Hypothalamus (tissue), 51 donors: ENCODE measurements at regions not wholly inside any gene's neighbourhood (a gene's known extent, or its start where the extent isn't known, plus 50 kb on each side); places are given as distances from the start of the nearest gene placed in this dataset.

Experiments used
- DNase-seq, 51 donors: peaks; one replicate each; lab custom pipeline; 2025; lab: John Stamatoyannopoulos, UW

DNA sequence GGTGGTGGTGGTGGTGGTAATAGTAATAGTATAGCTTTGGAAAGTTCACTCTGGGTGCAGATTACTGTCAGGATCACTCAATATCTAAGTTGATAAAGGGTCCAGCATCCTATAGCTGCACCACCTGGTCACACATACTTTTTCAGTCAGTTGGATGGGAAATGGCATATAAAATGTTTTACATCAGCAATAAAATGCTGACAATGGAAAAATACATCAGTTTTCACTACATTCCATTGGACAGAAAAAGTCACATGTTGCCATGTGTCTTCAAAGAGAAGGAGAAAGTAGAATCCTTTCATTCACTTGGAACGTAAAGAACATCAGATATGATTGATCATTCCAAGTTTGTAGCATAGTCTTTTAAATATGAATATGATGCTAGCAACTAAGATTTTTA lies 481.4 kb downstream of the SLITRK6 start:
- DNase-seq = no peak

DNA sequence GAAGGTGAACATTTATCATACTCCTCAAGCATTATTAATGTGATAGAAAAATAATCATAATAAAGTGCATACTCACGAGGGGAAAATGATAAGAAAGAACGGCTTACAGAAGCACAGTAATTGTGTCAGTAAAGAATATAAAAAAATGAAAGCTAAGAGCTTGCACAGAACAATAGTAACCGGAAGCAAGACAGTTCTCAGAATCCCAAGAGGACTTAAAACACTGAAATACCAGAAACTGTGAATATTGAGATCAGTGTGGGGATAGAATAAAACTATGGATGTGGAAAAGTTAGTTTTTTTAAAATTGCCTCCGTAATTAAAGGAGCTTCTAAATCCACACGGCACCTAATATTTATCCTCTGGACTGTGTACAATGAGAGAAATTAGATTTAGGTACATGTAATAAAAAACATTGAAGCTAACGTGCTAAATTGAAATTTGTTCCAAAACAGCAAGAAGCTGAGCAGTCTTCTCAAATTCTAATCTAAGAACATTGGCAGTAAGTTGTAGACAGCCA lies 482.7 kb downstream of the SLITRK6 start:
- DNase-seq = no peak

DNA sequence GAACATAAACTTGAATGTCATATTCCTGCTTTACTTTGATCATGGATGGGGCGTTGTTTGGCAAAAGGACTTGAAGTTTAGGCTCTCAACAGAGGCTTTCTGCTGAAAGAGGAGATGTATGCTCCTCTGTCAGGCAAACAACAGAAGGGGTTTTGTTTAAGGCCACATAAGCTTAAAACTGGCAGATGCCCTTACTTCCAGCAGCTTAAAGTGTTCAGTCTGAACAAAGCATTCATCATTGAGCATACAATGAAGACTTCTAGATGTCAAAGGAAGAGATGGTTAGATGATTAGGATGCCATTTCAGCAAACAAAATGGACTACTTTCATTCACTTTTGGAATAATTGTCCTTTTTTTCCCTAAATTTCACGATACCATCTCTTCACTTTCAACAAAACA lies 484.5 kb downstream of the SLITRK6 start:
- DNase-seq = peak in 4 of 51 donors; percentile 1 to 52 (median 28)

DNA sequence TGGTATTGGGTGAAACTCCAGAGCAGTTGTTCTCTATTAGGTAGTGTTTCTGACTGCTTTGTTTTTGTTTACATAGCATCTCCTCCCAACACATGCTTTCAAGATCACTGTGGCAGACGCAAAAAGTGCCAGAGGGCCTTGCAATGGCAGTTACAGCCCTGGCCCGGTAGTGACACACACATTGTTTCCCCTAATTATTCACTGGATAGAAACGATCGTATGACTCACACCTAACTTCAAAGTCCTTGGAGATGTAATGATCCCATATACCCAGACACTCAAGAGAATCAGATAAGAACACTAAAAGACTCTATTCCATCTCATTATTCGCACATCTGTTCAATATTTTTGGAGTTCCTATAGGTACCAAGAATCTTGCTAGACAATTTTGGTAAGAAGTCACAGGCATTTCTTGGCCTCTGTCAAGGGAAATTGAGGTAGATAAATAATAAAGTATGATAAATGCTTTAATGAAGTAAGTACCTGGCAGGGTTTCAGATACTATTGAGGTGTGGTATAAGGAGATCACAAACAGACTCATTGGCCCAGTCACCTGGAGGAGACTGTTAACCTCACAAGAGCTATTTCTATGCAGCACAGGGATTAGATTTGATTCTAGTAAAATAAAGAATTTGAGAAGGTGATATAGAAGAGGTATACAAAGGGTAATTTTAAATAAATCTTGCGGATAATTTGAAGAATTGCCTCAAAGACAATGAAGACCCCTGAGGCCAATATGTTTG lies 485.3 kb downstream of the SLITRK6 start:
- no peak for DNase-seq

DNA sequence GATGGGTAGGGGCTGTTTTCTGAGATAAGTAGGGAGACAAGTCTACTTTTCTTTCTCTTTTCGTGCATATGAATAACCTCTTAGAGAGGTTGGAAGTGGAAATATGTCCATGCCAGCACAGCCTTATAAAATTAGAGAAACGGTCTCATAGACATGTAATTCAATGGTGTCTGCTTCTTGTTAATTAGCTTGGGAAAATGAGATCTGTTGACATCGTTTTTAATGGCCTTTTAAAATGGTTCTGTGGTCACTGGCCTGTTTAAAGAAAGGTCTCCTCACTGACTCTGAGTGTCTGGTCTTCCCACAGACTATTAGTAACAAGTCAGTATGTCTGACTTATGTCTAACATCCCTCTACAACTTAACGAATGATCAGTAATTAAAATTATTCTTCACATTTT lies 487.1 kb downstream of the SLITRK6 start:
- no peak for DNase-seq

DNA sequence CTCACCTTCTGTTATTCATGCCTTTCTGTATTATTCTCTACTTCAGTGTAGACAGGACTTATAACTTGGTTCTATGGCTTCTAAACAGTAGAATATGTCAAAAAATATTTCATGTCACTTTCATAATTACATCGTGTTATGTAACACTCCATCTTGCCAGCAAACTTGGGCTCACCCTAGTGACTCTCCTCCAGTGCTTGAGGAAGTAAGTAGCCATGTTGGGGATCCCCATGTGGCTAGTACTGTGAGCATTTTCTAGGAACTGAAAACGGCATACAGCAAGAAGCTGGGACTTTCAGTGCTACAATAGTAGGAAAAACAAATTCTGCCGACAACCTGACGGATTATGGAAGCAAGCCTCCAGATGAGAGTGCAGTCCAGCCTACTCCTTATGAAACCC lies 495.6 kb downstream of the SLITRK6 start:
- DNase-seq = no peak

DNA sequence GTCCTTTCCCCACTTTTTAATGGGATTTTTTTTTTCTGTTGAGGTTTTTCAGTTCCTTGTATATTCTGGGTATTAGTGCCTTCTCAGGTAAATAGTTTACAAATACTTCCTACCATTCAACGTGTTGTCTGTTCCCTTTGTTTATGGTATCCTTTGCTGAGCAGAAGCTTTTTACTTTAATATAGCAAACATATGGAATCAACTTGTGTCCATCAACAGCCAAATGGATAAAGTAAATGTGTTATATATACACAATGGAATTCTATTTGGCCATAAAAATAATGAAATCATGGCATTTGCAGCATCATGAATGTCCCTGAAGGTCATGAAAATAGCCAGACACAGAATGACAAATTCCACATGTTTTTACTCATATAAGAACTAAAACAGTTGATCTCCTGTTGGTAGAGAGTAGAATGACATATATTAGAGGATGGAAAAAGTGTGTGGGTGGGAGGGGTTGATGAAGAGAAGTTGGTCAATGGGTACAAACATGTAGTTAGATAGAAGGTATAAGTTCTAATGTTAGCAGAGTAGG lies 500.8 kb downstream of the SLITRK6 start:
- no peak for DNase-seq

DNA sequence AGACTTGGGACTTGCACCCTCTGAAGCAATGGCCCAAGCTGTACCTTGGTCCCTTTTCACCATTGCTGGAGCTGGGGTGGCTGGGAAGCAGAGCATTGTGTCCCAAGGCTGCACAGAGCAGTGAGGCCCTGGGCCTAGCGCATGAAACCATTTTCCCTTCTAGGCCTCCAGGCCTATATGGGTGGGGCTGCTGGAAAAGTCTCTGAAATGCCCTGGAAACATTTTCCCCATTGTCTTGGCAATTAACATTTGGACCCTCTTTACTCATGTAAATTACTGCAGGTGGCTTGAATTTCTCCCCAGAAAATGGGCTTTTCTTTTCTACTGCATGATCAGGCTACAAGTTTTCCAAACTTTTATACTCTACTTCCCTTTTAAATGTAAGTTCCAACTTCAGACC lies 510.5 kb downstream of the SLITRK6 start:
- DNase-seq = no peak

DNA sequence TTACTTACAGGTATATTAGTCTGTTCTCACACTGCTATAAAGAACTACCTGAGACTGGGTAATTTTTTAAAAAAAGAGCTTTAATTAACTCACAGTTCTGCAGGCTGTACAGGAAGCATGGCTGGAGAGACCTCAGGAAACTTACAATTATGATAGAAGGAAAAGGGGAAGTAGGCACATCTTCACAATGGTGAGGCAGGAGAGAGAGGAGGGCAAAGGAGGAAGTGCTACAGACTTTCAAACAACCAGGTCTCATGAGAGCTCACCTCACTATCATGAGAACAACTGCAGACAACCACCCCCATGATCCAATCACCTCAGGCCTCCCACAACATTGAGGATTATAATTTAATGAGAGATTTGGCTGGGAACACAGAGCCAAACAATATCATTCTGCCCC lies 511.7 kb downstream of the SLITRK6 start:
- DNase-seq = no peak

DNA sequence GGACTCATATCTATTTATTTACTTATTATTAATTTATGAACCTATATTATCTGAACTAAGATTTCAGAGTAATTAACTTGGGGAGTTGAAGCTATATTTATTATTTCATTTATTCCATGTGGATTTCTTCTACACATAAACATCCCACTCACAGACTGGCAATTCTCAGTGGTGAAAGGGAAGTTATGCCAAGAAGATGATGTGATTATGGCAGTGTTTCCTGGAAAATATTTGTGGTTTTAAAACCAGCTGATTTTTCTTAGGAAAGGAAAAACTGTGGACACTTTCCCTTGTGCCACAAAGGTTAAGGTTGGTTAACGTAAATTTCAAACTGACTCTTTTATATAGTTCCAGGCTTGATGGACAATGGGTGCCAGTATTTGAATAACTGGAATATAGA lies 513.1 kb downstream of the SLITRK6 start:
- DNase-seq = no peak

DNA sequence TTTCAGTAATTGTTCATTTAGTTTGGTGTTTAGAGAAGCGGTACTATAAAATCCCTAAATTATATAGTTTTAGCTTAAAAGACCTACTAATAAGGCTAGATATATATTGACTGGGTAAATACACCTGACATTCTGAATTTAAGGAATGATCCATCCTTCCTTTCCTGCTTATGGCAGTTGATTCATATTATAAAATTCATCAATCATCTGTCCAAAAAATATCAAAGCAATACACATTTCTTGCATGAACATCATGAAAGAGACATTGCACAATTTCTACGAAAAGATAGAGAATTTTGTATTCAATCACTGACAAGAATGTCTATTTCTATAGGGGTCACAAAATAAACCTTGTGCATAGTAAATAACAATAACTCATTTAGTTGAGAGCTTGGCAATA lies 514.9 kb downstream of the SLITRK6 start:
- no peak for DNase-seq

DNA sequence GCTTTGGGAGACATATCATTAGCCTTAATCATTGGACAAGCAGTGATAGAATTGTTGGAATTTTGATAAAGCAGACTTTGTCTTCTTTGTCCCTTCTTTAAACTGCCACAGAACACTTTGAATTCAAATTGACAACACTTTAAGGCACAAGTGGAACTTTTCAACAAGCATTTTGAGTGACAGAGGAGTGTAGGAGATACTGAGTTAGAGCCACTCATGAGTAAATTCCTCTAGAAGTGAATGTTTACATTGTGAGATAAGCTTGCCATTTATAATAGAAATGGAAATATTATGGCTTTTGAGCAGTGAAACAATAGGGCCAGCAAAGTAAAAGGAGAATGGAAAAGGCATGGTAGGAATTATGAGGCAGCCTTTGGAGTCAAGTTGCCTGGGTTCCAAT lies 515.8 kb downstream of the SLITRK6 start:
- DNase-seq = no peak

DNA sequence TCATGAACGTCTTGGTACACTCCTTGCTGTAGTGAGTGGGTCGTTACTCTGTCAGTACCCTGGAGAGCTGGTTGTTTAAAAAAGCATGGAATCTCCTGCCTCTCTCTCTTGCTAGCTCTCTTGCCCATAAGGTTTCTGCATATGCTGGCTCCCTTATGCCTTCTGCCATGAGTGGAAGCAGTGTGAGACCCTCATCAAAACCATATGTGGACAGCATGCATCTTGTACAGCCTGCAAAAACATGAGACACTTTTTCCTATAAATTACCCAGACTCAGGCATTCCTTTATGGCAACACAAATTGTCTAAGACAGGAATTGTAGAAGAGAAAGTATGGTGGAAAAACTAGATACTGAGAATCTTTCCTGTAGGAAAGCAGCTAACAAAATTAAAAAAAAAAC lies 516.3 kb downstream of the SLITRK6 start:
- no peak for DNase-seq

DNA sequence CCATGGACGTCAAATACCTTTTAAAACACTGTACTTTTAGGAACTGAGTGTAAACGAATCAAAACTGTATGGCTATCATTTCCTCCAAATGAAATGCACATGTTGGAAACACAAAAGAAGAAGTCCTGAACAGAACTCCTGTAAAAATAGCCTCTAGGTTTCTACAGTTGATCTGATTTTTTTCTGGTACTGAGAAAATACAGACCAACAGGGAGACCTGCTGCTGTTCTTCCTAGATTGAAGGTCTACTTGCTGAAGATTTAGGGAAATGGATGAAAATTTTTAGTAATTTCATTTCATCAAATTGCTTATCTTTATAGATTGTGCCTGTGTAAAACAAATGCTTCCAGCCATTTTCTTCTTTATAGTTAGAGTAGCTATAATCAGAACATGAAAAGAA lies 520.4 kb downstream of the SLITRK6 start:
- DNase-seq = no peak

DNA sequence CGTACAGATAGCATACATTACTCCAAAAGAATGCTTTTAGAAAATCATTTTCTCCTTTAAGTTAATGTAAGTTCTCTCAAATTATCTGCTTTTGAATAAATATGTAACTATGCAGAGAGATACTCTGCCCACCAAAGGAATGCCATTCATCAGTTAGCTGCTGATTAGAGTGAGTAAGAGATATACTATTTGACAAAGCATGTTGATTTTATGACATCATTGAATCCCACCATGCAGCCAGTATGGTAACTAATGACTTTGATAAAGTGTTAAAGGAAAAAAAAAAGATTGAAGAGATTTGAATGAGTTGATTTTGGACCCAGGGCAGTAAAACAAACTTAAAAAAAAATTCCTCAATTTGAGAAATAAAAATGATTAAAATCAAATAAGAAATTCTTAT lies 521.5 kb downstream of the SLITRK6 start:
- no peak for DNase-seq

DNA sequence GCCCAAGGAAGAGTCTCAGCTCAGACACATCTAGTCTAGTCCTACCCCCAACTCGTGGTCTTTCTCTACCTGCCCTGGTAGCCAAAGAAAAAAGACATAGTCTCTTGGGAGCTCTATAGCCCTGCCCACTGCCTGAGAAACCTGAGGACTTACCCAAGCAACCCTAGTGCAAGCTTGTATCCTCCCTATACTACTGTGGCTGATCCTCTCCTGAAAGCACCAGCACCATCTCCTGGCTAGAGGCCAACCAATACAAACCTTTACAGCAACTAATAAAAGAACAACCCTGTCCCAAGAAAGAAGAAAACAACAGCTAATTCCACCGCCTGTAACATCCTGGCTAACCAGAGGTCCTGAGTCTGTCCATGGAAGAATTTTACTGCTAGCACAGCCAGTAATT lies 532.4 kb downstream of the SLITRK6 start:
- no peak for DNase-seq

DNA sequence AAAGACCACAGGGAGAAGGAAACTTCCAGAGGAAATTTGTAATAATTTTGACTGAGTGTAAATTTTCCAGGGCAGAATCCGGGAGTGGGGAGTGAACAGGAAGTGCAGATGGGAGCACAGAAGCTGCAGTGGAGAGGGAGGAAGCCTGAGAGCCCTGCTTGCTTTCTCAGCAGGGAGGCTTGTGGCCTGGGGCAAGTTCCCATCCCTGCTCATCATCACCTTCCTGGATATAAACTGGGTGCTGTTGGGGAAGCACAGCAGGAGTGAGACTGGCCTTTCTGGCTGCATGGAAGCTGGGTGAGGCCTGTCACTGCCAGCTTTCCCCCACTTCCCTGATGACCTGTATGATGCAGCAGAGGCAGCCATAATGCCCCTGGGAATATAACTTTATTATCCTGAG lies 532.9 kb downstream of the SLITRK6 start:
- DNase-seq = peak in 1 of 51 donors; percentile 1

DNA sequence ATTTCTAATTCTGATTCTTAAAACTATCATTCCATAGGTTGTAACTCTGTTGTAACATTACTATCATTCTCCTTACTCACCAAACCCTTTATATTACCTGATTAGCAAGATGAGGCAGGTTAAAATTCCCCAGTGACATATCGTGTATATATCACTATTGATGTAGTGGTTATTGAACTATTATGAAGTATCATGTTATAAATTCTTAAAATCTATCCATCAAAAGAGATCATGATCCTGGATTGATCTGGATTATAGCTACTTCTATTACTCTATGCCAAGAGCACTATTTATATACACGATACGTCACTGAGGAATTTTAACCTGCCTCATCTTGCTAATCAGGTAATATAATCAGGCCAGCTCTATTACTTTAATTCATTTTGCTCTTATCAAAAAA lies 533.9 kb downstream of the SLITRK6 start:
- DNase-seq = no peak

DNA sequence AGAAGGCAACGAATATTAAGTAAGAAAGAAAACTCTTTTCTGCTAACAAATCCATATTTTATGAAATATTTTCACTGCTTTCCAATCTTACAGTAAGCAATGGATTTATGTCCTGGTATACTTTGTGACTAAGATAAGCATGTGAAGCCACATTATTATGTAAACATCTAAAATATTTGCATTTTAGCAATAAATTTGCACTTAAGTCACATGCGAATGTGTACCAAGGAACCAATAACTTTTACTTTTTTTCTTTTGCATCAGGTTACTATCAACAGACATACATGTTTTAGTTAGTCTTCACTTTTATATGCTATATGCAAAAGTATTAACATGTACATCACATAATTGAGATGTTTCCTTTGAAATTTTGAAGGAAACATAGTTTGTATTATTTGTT lies 536.7 kb downstream of the SLITRK6 start:
- DNase-seq = no peak

DNA sequence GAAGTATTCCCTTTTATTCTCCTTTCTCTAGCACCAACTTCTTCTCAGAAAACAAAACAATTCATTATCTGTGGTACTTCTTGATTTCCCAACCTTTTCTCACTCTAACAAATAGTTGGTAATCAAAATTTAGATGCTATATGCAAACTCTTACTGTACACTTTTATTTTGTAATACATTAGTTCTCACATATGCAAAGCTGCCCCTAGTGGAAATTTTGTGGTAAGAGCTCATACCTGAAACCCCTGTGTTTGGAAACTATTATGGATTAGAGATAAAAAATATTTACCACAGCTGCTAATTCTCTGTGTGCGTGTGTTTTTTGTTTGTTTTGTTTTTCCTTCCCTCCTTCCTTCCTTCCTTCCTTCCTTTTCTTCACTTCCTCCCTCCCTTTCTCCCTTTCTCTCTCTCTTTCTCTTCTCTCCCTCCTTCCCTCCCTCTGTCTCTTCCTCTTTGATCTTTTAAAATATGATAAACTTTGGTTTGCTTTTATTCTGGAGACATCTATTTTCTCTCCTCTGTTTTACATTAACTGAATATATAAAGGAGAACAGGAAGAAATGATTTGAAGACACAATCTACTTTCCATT lies 537.4 kb downstream of the SLITRK6 start:
- no peak for DNase-seq

DNA sequence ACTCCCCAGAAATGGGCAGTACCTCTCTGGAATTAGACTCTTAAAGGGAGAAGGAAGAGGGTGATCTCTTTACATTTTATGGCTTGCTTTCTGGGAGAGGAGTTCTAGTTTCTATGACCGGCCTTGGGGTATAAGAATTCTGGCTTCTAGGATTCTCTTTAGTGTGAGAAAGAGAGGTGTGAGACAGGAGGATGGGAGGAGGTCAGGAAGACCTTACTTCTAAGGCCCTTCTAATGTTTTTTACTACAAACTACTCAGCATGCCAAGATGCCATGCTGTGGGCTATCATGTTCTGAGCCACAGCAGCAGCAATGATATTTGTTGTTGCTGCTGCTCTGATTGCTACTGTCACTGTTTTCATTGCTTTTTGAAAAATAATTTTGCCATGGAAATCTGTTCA lies 538.3 kb downstream of the SLITRK6 start:
- no peak for DNase-seq

DNA sequence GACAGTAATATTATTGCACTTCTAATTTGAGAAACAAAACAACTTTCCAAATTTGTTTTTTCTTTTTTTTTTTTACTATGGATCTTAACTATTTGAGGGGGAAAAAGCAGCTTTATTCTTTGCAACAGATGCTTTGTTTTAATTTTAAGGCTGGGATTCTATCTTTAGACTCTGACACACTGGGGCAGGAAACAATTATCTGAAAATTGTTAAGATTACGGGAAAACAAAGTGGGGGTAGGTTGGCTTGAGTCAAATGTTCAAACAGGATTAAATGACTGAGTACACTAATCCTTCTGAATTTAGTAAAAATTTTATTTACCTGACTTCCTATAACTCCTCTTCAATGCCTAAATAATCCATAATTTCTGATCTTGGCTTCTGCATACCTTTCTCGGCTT lies 543.2 kb downstream of the SLITRK6 start:
- DNase-seq = no peak
